RWPE1 (cell line): ENCODE measurements at regions not wholly inside any gene's neighbourhood (a gene's known extent, or its start where the extent isn't known, plus 50 kb on each side); places are given as distances from the start of the nearest gene placed in this dataset.

Experiments used
- CTCF ChIA-PET: fragments of 350-600 bp; sonication (Branson Sonifier 250); formaldehyde crosslinking; extraction: SDS; loops from one replicate; lab custom pipeline; 2021; lab: Yijun Ruan, JAX
- POLR2A ChIA-PET: fragments of 400-600 bp; formaldehyde crosslinking; extraction: SDS; loops from one replicate; lab custom pipeline; 2020; ENCODE audit warnings: antibody characterized with exemption; ENCODE audit not compliant: low non-redundant PET; lab: Yijun Ruan, JAX
- DNase-seq: peaks from one replicate; pipeline ENCODE4 v3.0.0; 2012; ENCODE audit warnings: low spot score
- H3K27ac ChIP-seq: fragments of 450-650 bp; 2 replicates; pipeline ENCODE4 v1.5.1; 2017
- TF ChIP-seq, protein P1 (sequence below): fragments of 450-650 bp; conservative IDR thresholded peaks from 2 replicates; pipeline ENCODE4 v1.5.1; 2017; ENCODE audit warnings: low read depth, mild to moderate bottlenecking

GRCh38 chr15:88324741-88325065, 68.2 kb upstream of the NTRK3 start:
- CTCF ChIA-PET = no interaction called here
- TF ChIP-seq, protein P1, sequence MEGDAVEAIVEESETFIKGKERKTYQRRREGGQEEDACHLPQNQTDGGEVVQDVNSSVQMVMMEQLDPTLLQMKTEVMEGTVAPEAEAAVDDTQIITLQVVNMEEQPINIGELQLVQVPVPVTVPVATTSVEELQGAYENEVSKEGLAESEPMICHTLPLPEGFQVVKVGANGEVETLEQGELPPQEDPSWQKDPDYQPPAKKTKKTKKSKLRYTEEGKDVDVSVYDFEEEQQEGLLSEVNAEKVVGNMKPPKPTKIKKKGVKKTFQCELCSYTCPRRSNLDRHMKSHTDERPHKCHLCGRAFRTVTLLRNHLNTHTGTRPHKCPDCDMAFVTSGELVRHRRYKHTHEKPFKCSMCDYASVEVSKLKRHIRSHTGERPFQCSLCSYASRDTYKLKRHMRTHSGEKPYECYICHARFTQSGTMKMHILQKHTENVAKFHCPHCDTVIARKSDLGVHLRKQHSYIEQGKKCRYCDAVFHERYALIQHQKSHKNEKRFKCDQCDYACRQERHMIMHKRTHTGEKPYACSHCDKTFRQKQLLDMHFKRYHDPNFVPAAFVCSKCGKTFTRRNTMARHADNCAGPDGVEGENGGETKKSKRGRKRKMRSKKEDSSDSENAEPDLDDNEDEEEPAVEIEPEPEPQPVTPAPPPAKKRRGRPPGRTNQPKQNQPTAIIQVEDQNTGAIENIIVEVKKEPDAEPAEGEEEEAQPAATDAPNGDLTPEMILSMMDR = no peak
- H3K27ac ChIP-seq = no peak overlapping the region
- POLR2A ChIA-PET = no interaction called here
- DNase-seq = no peak

- POLR2A ChIA-PET = no interaction called here
- no peak for DNase-seq
- CTCF ChIA-PET = interaction anchor here (0.9 kb wide), 1 partner anchor 16 kb away, joined by 4 read pairs; no protein-coding TSS in a partner anchor
- TF ChIP-seq, protein P1 = no peak
- no peak overlapping the region for H3K27ac ChIP-seq
Measured at GRCh38 chr15:88323976-88324740, 67.6 kb upstream of the NTRK3 start.

GRCh38 chr15:88323468-88323867, 66.9 kb upstream of the NTRK3 start:
- DNase-seq = no peak
- ChIA-PET POLR2A (no interaction called here), CTCF (interaction anchor here (0.9 kb wide), 1 partner anchor 17 kb away, joined by 4 read pairs; no protein-coding TSS in a partner anchor)
- TF ChIP-seq, protein P1 = no peak
- no peak overlapping the region for H3K27ac ChIP-seq

DNA sequence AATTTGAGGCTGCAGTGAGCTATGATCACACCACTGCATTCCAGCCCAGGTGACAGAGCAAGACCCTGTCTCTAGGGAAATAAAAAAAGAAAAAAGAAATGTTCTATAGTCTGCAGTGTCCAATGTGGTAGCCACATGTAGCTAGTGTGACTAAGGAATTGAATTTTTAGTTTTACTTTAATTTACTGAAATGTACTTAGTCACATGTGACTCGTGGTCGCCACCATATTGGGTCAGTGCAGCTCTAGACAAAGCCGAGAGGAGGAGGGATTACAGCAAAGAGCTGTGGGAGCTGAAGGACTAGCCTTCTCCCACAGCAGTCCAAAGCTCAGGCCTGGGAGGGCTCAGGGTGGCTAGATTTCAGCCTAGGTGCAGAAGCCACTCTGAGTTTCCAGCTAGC, 65.9 kb upstream of the NTRK3 start:
- CTCF ChIA-PET = no interaction called here
- DNase-seq = no peak
- TF ChIP-seq, protein P1 = no peak
- POLR2A ChIA-PET = no interaction called here
- H3K27ac ChIP-seq = no peak overlapping the region

DNA sequence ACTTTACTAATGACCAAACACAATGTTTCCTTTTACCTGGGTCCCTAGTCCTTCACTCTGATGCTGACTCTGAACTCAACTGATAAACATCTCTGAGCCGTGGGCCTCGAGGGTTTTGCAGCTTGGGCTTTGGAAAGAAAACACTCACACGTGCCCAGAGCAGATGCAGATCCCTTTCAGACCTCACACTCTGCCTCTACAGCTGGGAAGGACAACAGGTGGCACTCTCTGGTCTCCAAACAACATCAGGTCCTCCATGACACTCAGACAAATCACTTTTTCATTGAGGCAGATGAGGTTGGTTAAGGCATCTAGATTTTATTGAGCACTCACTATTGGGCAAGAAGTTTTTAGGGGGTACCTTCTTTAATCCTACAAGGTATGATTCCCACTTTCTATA, 64.7 kb upstream of the NTRK3 start:
- TF ChIP-seq, protein P1 = no peak
- H3K27ac ChIP-seq = no peak overlapping the region
- CTCF ChIA-PET = interaction anchor here (0.6 kb wide), 2 partner anchors 18 to 1991 kb away, joined by 3 to 5 read pairs; no protein-coding TSS in a partner anchor
- POLR2A ChIA-PET = no interaction called here
- no peak for DNase-seq

DNA sequence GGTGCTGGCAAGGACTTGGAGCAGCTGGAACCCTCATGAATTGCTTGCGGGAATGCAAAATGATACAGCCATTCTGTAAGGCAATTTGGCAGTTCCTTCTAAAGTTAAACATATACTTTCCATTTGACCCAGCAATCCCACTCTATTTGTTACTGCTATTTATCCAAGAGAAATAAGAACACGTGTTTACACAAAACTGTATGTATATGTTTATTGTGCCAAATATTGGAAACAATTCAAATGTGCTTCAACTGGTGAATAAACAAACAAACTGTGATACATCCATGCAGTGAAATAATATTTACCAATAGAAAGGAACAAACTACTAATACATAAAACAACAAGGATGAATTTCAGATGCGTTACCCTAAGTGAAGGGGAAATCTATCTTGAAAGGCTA, 60.0 kb upstream of the NTRK3 start:
- no peak for DNase-seq
- no peak overlapping the region for H3K27ac ChIP-seq
- ChIA-PET CTCF (interaction anchor here (0.8 kb wide), 1 partner anchor 14 kb away, joined by 3 read pairs; no protein-coding TSS in a partner anchor), POLR2A (no interaction called here)
- TF ChIP-seq, protein P1 = no peak
